ENCODE measurements at regions not wholly inside any gene's neighbourhood (a gene's known extent, or its start where the extent isn't known, plus 50 kb on each side); places are given as distances from the start of the nearest gene placed in this dataset.

- TF ChIP-seq GATA3 (IDR thresholded peaks at IDR 0.05; ENCODE audit: low read depth, low read length) = no peak
- no peak for TF ChIP-seq GATA2 (IDR thresholded peaks at IDR 0.05; ENCODE audit: low read depth, low read length)
Measured at GRCh38 chr4:189548484-189549125, 392.1 kb upstream of the FRG1 start.

Measured in SH-SY5Y (cell line).